PC-9 (cell line): ENCODE measurements at regions not wholly inside any gene's neighbourhood (a gene's known extent, or its start where the extent isn't known, plus 50 kb on each side); places are given as distances from the start of the nearest gene placed in this dataset.

ENCODE experiments used
- BruUV-seq: library from RNA; stranded (reverse); fragments of 400-500 nt; replicated peaks from 2 replicates; lab custom pipeline; 2021; lab: Mats Ljungman, UMichigan
- CTCF ChIA-PET: fragments of 300-600 bp; sonication (Branson Sonifier 250); formaldehyde crosslinking; loops from one replicate; lab custom pipeline; 2022; ENCODE audit warnings: antibody characterized with exemption; lab: Charles Lee
- POLR2A ChIA-PET: fragments of 300-600 bp; sonication (Branson Sonifier 250); formaldehyde crosslinking; loops from one replicate; lab custom pipeline; 2022; ENCODE audit warnings: antibody characterized with exemption; ENCODE audit not compliant: unreplicated experiment; lab: Charles Lee
- DNase-seq, 2 experiments: peaks; one replicate each; pipeline versions ENCODE4 v3.0.0 to v3.0.0-alpha.2; 2015 to 2022; ENCODE audit warnings: mixed read lengths in 1 of 2
- H2AFZ ChIP-seq: fragments of 200-600 bp; sonication (generic); 2 replicates; pipeline ENCODE4 v1.8.1; 2017; ENCODE audit warnings: antibody characterized with exemption
- H3F3A ChIP-seq: fragments of 200-600 bp; sonication (generic); 2 replicates; pipeline ENCODE4 v1.8.1; 2017; ENCODE audit warnings: antibody characterized with exemption, mild to moderate bottlenecking, low read depth; ENCODE audit not compliant: insufficient read depth
- H3K27ac ChIP-seq: fragments of 200-600 bp; sonication (generic); 2 replicates; pipeline ENCODE4 v1.6.1; 2016; ENCODE audit warnings: mixed run types
- H3K27me3 ChIP-seq: fragments of 200-600 bp; sonication (generic); 2 replicates; pipeline ENCODE4 v1.6.1; 2016; ENCODE audit warnings: low read depth, mixed run types; ENCODE audit not compliant: insufficient read depth
- H3K36me3 ChIP-seq: fragments of 200-600 bp; sonication (generic); 2 replicates; pipeline ENCODE4 v1.6.1; 2016; ENCODE audit warnings: low read depth, mixed run types
- H3K4me1 ChIP-seq: fragments of 200-600 bp; sonication (generic); replicated peaks from 2 replicates; pipeline ENCODE4 v1.6.1; 2016; ENCODE audit warnings: mixed run types; ENCODE audit not compliant: insufficient read depth
- H3K4me2 ChIP-seq: fragments of 200-600 bp; sonication (generic); 2 replicates; pipeline ENCODE4 v1.6.1; 2017; ENCODE audit warnings: mixed run types
- H3K4me3 ChIP-seq: fragments of 200-600 bp; sonication (generic); 2 replicates; pipeline ENCODE4 v1.6.1; 2016; ENCODE audit warnings: mixed run types
- H3K79me2 ChIP-seq: fragments of 200-600 bp; sonication (generic); 2 replicates; pipeline ENCODE4 v1.6.1; 2017; ENCODE audit warnings: low read depth, mixed run types
- H3K9me2 ChIP-seq: fragments of 200-600 bp; sonication (generic); 2 replicates; pipeline ENCODE4 v1.8.1; 2017; ENCODE audit warnings: mild to moderate bottlenecking; ENCODE audit not compliant: insufficient read depth
- H3K9me3 ChIP-seq: fragments of 200-600 bp; sonication (generic); 2 replicates; pipeline ENCODE4 v1.8.1; 2016; ENCODE audit warnings: low read depth; ENCODE audit not compliant: insufficient read depth
- H4K20me1 ChIP-seq: fragments of 200-600 bp; sonication (generic); 2 replicates; pipeline ENCODE4 v1.8.1; 2017; ENCODE audit not compliant: insufficient read depth
- EZH2 ChIP-seq: fragments of 200-600 bp; sonication (generic); IDR thresholded peaks from 2 replicates; pipeline ENCODE4 v1.8.0; 2017; ENCODE audit warnings: antibody characterized with exemption, low read depth
- intact Hi-C: fragments of 100-400 bp; cut with micrococcal nuclease; formaldehyde crosslinking; loops from one replicate; pipeline ENCODE4 v1.10.0; 2022; ENCODE audit not compliant: unreplicated experiment
- TF ChIP-seq, protein P1 (sequence below): fragments of 200-600 bp; sonication (generic); conservative IDR thresholded peaks from 2 replicates; pipeline ENCODE4 v1.6.1; 2017; ENCODE audit warnings: mixed run types, antibody characterized with exemption, mild to moderate bottlenecking, moderate library complexity

DNA sequence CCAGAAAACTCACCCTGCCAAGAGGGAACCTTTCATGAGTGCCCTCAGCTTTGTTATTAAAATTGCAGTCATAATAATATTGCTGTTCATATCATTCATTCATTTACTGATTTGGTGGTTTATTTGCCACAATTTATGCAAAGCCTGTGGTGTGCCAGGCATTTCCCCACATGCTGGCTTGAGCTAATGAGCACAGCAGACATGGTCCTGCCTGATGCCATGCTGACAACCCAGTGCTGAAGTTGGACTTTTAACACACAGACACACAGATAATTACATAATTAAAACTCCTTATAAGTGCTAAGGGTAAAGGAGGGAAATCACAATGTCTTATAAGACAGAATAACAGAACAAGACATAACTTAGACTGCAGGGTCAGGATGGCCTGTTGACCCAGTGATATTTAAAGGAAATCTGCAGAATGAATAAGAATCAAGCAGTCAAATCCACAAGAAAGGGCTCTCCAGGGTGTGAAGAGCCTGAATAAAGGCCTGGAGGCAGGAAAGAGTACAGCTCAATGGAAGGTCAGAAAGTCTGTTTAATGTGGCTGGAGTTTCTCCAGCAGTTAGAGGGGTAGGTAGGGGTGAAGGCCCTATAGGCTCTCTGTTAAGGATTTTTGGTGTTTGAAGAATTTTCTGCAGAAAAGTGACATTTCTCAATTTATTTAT is 196.9 kb upstream of the CDH11 start:
- Histone ChIP-seq H3K4me2 (no peak overlapping the region), H3K79me2 (no peaks in the 10 kb centered on the region), H3K27ac (no peak overlapping the region), H3K9me3 (no peaks in the 10 kb centered on the region), H3K36me3 (no peaks in the 10 kb centered on the region), H4K20me1 (no peaks in the 10 kb centered on the region), H3K27me3 (peaks cover 8% of the 10 kb centered on the region; the same call in 1 of the 2 replicates), H3K4me3 (no peak overlapping the region), H3K9me2 (no peaks in the 10 kb centered on the region), H3K4me1 (no peaks in the 10 kb centered on the region), H3F3A (no peaks in the 10 kb centered on the region), H2AFZ (no peak overlapping the region)
- no peak for DNase-seq
- intact Hi-C loops = no loop called here
- TF ChIP-seq, protein P1, sequence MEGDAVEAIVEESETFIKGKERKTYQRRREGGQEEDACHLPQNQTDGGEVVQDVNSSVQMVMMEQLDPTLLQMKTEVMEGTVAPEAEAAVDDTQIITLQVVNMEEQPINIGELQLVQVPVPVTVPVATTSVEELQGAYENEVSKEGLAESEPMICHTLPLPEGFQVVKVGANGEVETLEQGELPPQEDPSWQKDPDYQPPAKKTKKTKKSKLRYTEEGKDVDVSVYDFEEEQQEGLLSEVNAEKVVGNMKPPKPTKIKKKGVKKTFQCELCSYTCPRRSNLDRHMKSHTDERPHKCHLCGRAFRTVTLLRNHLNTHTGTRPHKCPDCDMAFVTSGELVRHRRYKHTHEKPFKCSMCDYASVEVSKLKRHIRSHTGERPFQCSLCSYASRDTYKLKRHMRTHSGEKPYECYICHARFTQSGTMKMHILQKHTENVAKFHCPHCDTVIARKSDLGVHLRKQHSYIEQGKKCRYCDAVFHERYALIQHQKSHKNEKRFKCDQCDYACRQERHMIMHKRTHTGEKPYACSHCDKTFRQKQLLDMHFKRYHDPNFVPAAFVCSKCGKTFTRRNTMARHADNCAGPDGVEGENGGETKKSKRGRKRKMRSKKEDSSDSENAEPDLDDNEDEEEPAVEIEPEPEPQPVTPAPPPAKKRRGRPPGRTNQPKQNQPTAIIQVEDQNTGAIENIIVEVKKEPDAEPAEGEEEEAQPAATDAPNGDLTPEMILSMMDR = no peak
- no peak for TF ChIP-seq EZH2
- no TSS peak for BruUV-seq
- ChIA-PET CTCF (no interaction called here), POLR2A (no interaction called here)

GRCh38 chr16:65318138-65318537 is 196.3 kb upstream of the CDH11 start:
- no peaks in the 10 kb centered on the region for H3K9me2 ChIP-seq
- no peak for TF ChIP-seq EZH2
- TF ChIP-seq, protein P1 = no peak
- H3K27ac ChIP-seq = no peak overlapping the region
- CTCF ChIA-PET = no interaction called here
- DNase-seq = no peak
- no peaks in the 10 kb centered on the region for H3K79me2 ChIP-seq
- intact Hi-C loops = no loop called here
- no peaks in the 10 kb centered on the region for H4K20me1 ChIP-seq
- H3K36me3 ChIP-seq = no peaks in the 10 kb centered on the region
- no peak overlapping the region for H3K4me3 ChIP-seq
- peaks cover 8% of the 10 kb centered on the region; the same call in 1 of the 2 replicates for H3K27me3 ChIP-seq
- H2AFZ ChIP-seq = no peak overlapping the region
- H3F3A ChIP-seq = no peaks in the 10 kb centered on the region
- no peaks in the 10 kb centered on the region for H3K4me1 ChIP-seq
- no peaks in the 10 kb centered on the region for H3K9me3 ChIP-seq
- POLR2A ChIA-PET = no interaction called here
- H3K4me2 ChIP-seq = no peak overlapping the region
- no TSS peak for BruUV-seq

DNA sequence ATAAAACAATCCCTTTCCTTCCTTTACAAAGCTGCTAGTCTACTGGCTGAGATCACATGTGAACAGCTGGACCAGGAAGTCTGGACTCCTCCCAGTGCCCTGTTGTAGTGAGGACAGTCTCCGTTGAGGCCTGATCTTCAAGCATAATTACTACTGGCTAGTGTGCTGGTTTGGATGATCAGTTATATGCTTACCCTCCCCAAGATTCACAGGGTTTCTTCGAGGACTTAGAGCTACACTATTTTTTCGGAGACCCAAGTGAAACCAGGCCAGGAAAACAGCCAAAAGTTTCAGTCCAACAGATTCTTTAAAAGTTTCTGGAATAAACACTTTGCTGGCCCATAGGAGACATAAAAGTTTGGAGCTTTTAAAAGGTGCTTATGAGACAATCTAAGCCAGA is 194.9 kb upstream of the CDH11 start:
- H3K4me2 ChIP-seq = no peak overlapping the region
- ChIA-PET POLR2A (no interaction called here), CTCF (no interaction called here)
- BruUV-seq = no TSS peak
- H3K9me3 ChIP-seq = no peaks in the 10 kb centered on the region
- peaks cover 8% of the 10 kb centered on the region; the same call in 1 of the 2 replicates for H3K27me3 ChIP-seq
- H3F3A ChIP-seq = no peaks in the 10 kb centered on the region
- DNase-seq = no peak
- no peaks in the 10 kb centered on the region for H3K79me2 ChIP-seq
- no peak overlapping the region for H2AFZ ChIP-seq
- intact Hi-C loops = no loop called here
- TF ChIP-seq, protein P1 = no peak
- TF ChIP-seq EZH2 = no peak
- no peaks in the 10 kb centered on the region for H4K20me1 ChIP-seq
- no peak overlapping the region for H3K4me3 ChIP-seq
- no peaks in the 10 kb centered on the region for H3K4me1 ChIP-seq
- no peak overlapping the region for H3K27ac ChIP-seq
- no peaks in the 10 kb centered on the region for H3K9me2 ChIP-seq
- no peaks in the 10 kb centered on the region for H3K36me3 ChIP-seq
